Coronary artery (tissue), 2 donors: ENCODE measurements at regions not wholly inside any gene's neighbourhood (a gene's known extent, or its start where the extent isn't known, plus 50 kb on each side); places are given as distances from the start of the nearest gene placed in this dataset.

Source experiments
- DNase-seq: peaks from one replicate; pipeline ENCODE4 v3.0.0-alpha.2; 2017; ENCODE audit warnings: low spot score
- H3K27ac ChIP-seq, 2 donors: fragments of 200-600 bp; sonication (generic); one replicate each; pipeline ENCODE4 v1.5.1; 2016 to 2019
- H3K4me3 ChIP-seq: fragments of 200-600 bp; sonication (generic); 2 replicates; pipeline ENCODE4 v1.5.1; 2016; ENCODE audit warnings: mild to moderate bottlenecking, moderate library complexity
- CTCF ChIP-seq: fragments of 200-600 bp; sonication (generic); IDR thresholded peaks from one replicate; pipeline ENCODE4 v1.5.1; 2019; ENCODE audit warnings: antibody characterized with exemption

- H3K4me3 ChIP-seq = no peak overlapping the region
- no peak for TF ChIP-seq CTCF
- DNase-seq = peak; percentile 9
- H3K27ac ChIP-seq = no peak overlapping the region
Observed at GRCh38 chr7:153385502-153385901, 626.0 kb downstream of the ACTR3B start.

GRCh38 chr7:153386556-153386955 is 627.0 kb downstream of the ACTR3B start:
- DNase-seq = peak; percentile 28
- Histone ChIP-seq H3K27ac (no peak overlapping the region), H3K4me3 (no peak overlapping the region)
- TF ChIP-seq CTCF = no peak

GRCh38 chr7:153388611-153389010 is 629.1 kb downstream of the ACTR3B start:
- no peak overlapping the region for H3K27ac ChIP-seq
- peak; percentile 54 for DNase-seq
- TF ChIP-seq CTCF = no peak
- H3K4me3 ChIP-seq = no peak overlapping the region

- DNase-seq = no peak
- Histone ChIP-seq H3K4me3 (no peak overlapping the region), H3K27ac (no peak overlapping the region)
- no peak for TF ChIP-seq CTCF
Observed at GRCh38 chr7:153389261-153389660, 629.7 kb downstream of the ACTR3B start.

GRCh38 chr7:153390955-153391354 is 631.4 kb downstream of the ACTR3B start:
- Histone ChIP-seq H3K4me3 (no peak overlapping the region), H3K27ac (no peak overlapping the region)
- TF ChIP-seq CTCF = no peak
- no peak for DNase-seq

- Histone ChIP-seq H3K27ac (no peak overlapping the region), H3K4me3 (no peak overlapping the region)
- DNase-seq = no peak
- TF ChIP-seq CTCF = no peak
Observed at GRCh38 chr7:153392726-153393125, 633.2 kb downstream of the ACTR3B start.

- no peak for TF ChIP-seq CTCF
- H3K27ac ChIP-seq = no peak overlapping the region
- no peak for DNase-seq
Observed at GRCh38 chr7:153393666-153394065, 634.1 kb downstream of the ACTR3B start.

More at GRCh38 chr7:153393666-153394065, 634.1 kb downstream of the ACTR3B start:
- H3K4me3 ChIP-seq = no peak overlapping the region
